GM12878 (cell line): ENCODE measurements at regions not wholly inside any gene's neighbourhood (a gene's known extent, or its start where the extent isn't known, plus 50 kb on each side); places are given as distances from the start of the nearest gene placed in this dataset.

Experiments
- ATAC-seq: fragments of 200-7000 bp; cut with Tn5 transposase; 3 replicates; pipeline ENCODE4 v1.9.1; 2020; ENCODE audit warnings: mild to moderate bottlenecking, moderate library complexity
- BruUV-seq: library from RNA; stranded (reverse); fragments of 400-500 nt; replicated peaks from 2 replicates; lab custom pipeline; 2021; lab: Mats Ljungman, UMichigan
- CTCF ChIA-PET: fragments of 300-600 bp; sonication (Branson Sonifier 250); formaldehyde crosslinking; extraction: SDS; loops from one replicate; lab custom pipeline; 2021; ENCODE audit warnings: inconsistent platforms; lab: Yijun Ruan, JAX
- POLR2A ChIA-PET: fragments of 350-600 bp; formaldehyde crosslinking; extraction: SDS; loops from one replicate; lab custom pipeline; 2021; ENCODE audit warnings: inconsistent platforms; lab: Charles Lee
- RAD21 ChIA-PET: fragments of 300-600 bp; sonication (Branson Sonifier 250); formaldehyde crosslinking; loops from one replicate; lab custom pipeline; 2023; ENCODE audit warnings: antibody characterized with exemption; ENCODE audit not compliant: unreplicated experiment; lab: Charles Lee
- SMC1A ChIA-PET: fragments of 300-600 bp; sonication (Branson Sonifier 250); formaldehyde crosslinking; loops from one replicate; lab custom pipeline; 2023; ENCODE audit not compliant: unreplicated experiment, uncharacterized antibody; lab: Charles Lee
- DNase-seq: peaks from one replicate; pipeline ENCODE4 v3.0.0-alpha.2; 2011; ENCODE audit warnings: low read depth, low spot score
- FAIRE-seq: peaks from 3 replicates; lab custom pipeline; 2011; peaks lifted over from hg19 to GRCh38; lab: Jason Lieb, UNC
- H2AFZ ChIP-seq: 2 replicates; pipeline ENCODE4 v1.6.0; 2011; ENCODE audit warnings: low read depth, low read length, control low read depth; ENCODE audit not compliant: control insufficient read depth
- H3K27ac ChIP-seq: 2 replicates; pipeline ENCODE4 v1.5.1; 2011; ENCODE audit warnings: control low read depth; ENCODE audit not compliant: control insufficient read depth, insufficient read depth
- H3K27me3 ChIP-seq, 2 experiments: replicated peaks in 1 of 2; 2 replicates each; pipeline versions ENCODE4 v1.6.0 to v1.6.1; 2011; ENCODE audit warnings: low read length in 1 of 2; ENCODE audit not compliant: control insufficient read depth in 2 of 2, insufficient read depth in 2 of 2
- H3K36me3 ChIP-seq, 2 experiments: 2 replicates each; pipeline ENCODE4 v1.5.1; 2011; ENCODE audit warnings: low read length in 1 of 2; ENCODE audit not compliant: control insufficient read depth in 2 of 2, insufficient read depth in 2 of 2
- H3K4me1 ChIP-seq: 2 replicates; pipeline ENCODE4 v1.6.1; 2011; ENCODE audit warnings: mild to moderate bottlenecking, low read length, moderate library complexity, mixed read lengths; ENCODE audit not compliant: control insufficient read depth, insufficient read depth
- H3K4me2 ChIP-seq: 2 replicates; pipeline ENCODE4 v1.6.0; 2011; ENCODE audit warnings: control low read depth; ENCODE audit not compliant: control insufficient read depth, insufficient read depth
- H3K4me3 ChIP-seq: fragments of 200-600 bp; sonication (generic); 2 replicates; pipeline ENCODE4 v1.5.1; 2016
- H3K79me2 ChIP-seq: 2 replicates; pipeline ENCODE4 v1.6.0; 2011; ENCODE audit warnings: low read length; ENCODE audit not compliant: control insufficient read depth, insufficient read depth
- H3K9ac ChIP-seq: 2 replicates; pipeline ENCODE4 v1.8.0; 2011; ENCODE audit warnings: low read length, control low read depth, mixed read lengths; ENCODE audit not compliant: control insufficient read depth, insufficient read depth
- H3K9me3 ChIP-seq: replicated peaks from 3 replicates; pipeline ENCODE4 v1.5.1; 2011; ENCODE audit warnings: mild to moderate bottlenecking, low read length; ENCODE audit not compliant: control insufficient read depth, insufficient read depth
- H4K20me1 ChIP-seq: 2 replicates; pipeline ENCODE4 v1.6.0; 2011; ENCODE audit not compliant: control insufficient read depth, insufficient read depth
- CBX3 ChIP-seq: fragments of 200-600 bp; sonication (generic); IDR thresholded peaks from 2 replicates; pipeline ENCODE4 v1.6.1; 2016; ENCODE audit warnings: low read depth, borderline replicate concordance
- KLF5 ChIP-seq: fragments of 450-650 bp; IDR thresholded peaks from 2 replicates; pipeline ENCODE4 v1.6.1; 2014; ENCODE audit warnings: mild to moderate bottlenecking; ENCODE audit not compliant: partially characterized antibody
- NFYA ChIP-seq: IDR thresholded peaks from 2 replicates; pipeline ENCODE4 v1.6.1; 2011; ENCODE audit warnings: low read depth, mild to moderate bottlenecking, low read length, improper control_type of control experiment, borderline replicate concordance
- NFYB ChIP-seq: IDR thresholded peaks from 2 replicates; pipeline ENCODE4 v1.6.1; 2011; ENCODE audit warnings: low read depth, mild to moderate bottlenecking, low read length, improper control_type of control experiment, moderate library complexity; ENCODE audit not compliant: insufficient read depth
- STAT1 ChIP-seq: fragments of 450-650 bp; conservative IDR thresholded peaks from 2 replicates; pipeline ENCODE4 v1.6.1; 2014; ENCODE audit warnings: antibody characterized with exemption, mild to moderate bottlenecking
- ZNF274 ChIP-seq: IDR thresholded peaks from one replicate; pipeline ENCODE4 v1.8.0; 2011; ENCODE audit not compliant: insufficient read length, insufficient read depth
- WGBS: methylation state at CpG from one replicate; pipeline ENCODE4 v1.1.6; 2016; ENCODE audit warnings: low lambda C conversion rate; ENCODE audit not compliant: insufficient replicate concordance, insufficient coverage; ENCODE audit errors: missing lambda C conversion rate; 5-methylcytosine and 5-hydroxymethylcytosine counted together
- in situ Hi-C: fragments of 300-500 bp; cut with MboI; formaldehyde crosslinking; loops from 9 replicates; pipeline ENCODE4 v1.14.3; 2018; ENCODE audit warnings: mixed read lengths
- intact Hi-C: fragments of 100-400 bp; cut with micrococcal nuclease; formaldehyde crosslinking; loops from one replicate; pipeline ENCODE4 v1.14.2; 2022; ENCODE audit not compliant: unreplicated experiment
- TF ChIP-seq, protein P1 (sequence below): fragments of 450-650 bp; IDR thresholded peaks from 2 replicates; pipeline ENCODE4 v1.6.1; 2018; ENCODE audit warnings: mild to moderate bottlenecking, low read depth, moderate library complexity; ENCODE audit not compliant: partially characterized antibody
- TF ChIP-seq, protein P2 (sequence below): IDR thresholded peaks from 2 replicates; pipeline ENCODE4 v1.6.1; 2011; ENCODE audit warnings: borderline replicate concordance, low read depth, mild to moderate bottlenecking, moderate library complexity, mixed read lengths, low read length; ENCODE audit not compliant: insufficient read depth; ENCODE audit errors: extremely low read length

DNA sequence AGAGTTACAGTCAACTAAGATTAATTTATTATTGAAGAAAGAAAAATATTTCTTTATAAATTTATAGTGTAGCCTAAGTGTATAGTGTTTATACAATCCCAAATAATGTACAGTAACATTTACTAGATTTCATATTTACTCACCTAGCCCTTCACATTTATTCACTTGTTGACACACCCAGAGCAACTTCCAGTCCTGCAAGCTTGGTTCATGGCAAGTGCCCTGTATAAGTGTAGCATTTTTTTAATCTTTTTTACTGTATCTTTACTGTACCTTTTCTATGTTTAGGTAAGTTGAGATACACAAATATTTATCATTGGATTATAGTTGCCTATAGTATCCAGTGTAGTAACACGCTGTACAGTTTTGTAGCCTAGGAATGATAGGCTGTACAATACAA lies 119.9 kb downstream of the SPATA31D1 start:
- no peak for FAIRE-seq

More for the DNA sequence above, 119.9 kb downstream of the SPATA31D1 start:
- H3K9me3 ChIP-seq, result no peaks in the 10 kb centered on the region
- no peak for ATAC-seq
- ChIA-PET SMC1A (interaction anchor here (0.6 to 0.9 kb wide), 2 partner anchors 13 to 16 kb away, joined by 3 read pairs; no protein-coding TSS in a partner anchor), CTCF (no interaction called here)
- H3K27ac ChIP-seq, result no peak overlapping the region
- H3K4me2 ChIP-seq, result no peak overlapping the region
- no peaks in the 10 kb centered on the region for H3K36me3 ChIP-seq
- TF ChIP-seq, protein P1, sequence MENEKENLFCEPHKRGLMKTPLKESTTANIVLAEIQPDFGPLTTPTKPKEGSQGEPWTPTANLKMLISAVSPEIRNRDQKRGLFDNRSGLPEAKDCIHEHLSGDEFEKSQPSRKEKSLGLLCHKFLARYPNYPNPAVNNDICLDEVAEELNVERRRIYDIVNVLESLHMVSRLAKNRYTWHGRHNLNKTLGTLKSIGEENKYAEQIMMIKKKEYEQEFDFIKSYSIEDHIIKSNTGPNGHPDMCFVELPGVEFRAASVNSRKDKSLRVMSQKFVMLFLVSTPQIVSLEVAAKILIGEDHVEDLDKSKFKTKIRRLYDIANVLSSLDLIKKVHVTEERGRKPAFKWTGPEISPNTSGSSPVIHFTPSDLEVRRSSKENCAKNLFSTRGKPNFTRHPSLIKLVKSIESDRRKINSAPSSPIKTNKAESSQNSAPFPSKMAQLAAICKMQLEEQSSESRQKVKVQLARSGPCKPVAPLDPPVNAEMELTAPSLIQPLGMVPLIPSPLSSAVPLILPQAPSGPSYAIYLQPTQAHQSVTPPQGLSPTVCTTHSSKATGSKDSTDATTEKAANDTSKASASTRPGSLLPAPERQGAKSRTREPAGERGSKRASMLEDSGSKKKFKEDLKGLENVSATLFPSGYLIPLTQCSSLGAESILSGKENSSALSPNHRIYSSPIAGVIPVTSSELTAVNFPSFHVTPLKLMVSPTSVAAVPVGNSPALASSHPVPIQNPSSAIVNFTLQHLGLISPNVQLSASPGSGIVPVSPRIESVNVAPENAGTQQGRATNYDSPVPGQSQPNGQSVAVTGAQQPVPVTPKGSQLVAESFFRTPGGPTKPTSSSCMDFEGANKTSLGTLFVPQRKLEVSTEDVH, result no peak
- no peak for TF ChIP-seq NFYB
- TF ChIP-seq NFYA, result no peak
- TF ChIP-seq STAT1, result no peak
- TF ChIP-seq, protein P2, sequence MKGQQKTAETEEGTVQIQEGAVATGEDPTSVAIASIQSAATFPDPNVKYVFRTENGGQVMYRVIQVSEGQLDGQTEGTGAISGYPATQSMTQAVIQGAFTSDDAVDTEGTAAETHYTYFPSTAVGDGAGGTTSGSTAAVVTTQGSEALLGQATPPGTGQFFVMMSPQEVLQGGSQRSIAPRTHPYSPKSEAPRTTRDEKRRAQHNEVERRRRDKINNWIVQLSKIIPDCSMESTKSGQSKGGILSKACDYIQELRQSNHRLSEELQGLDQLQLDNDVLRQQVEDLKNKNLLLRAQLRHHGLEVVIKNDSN, result no peak
- no peak for TF ChIP-seq CBX3
- no peak for TF ChIP-seq KLF5
- TF ChIP-seq ZNF274, result no peak
- TF ChIP-seq, all 136 proteins: peak for 0
- no TSS peak for BruUV-seq
- no peaks in the 10 kb centered on the region for H3K79me2 ChIP-seq
- no peak overlapping the region for H2AFZ ChIP-seq
- H3K4me1 ChIP-seq, result no peaks in the 10 kb centered on the region
- ChIA-PET POLR2A (no interaction called here), RAD21 (interaction anchor here (0.7 kb wide), 1 partner anchor 123 kb away, joined by 4 read pairs; no protein-coding TSS in a partner anchor)
- intact Hi-C loops, result no loop called here
- H4K20me1 ChIP-seq, result no peaks in the 10 kb centered on the region
- in situ Hi-C loops, result no loop called here
- H3K9ac ChIP-seq, result no peak overlapping the region
- DNase-seq, result no peak
- WGBS, result 24% methylated on average over 1 of the region's 1 CpG
- no peak overlapping the region for H3K4me3 ChIP-seq
- H3K27me3 ChIP-seq, result no peaks in the 10 kb centered on the region
